ENCODE measurements at regions not wholly inside any gene's neighbourhood (a gene's known extent, or its start where the extent isn't known, plus 50 kb on each side); places are given as distances from the start of the nearest gene placed in this dataset.

DNA sequence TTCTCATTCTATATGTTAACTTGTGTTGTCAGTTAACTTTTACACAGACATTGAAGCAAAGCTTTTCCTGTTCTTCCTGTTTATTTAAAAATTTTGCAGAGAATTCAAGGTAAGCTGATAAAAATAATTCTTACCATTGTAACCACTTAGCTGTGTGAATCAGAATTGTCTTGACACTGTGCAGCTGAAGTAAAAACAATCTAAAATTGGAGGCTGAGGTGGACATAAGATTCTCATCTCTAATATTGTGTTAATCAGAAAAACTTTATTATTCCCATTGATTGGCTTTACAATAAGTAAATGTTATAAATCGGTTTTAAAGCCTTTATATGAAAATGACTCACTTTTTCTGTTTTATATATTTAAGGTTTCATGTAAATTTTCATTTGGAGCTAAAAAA lies 240.3 kb upstream of the PLEKHG7 start:
- Mint-ChIP-seq H3K27me3 (ENCODE audit: unreplicated experiment) (no peaks in the 10 kb centered on the region), H3K9me3 (ENCODE audit: unreplicated experiment) (peaks cover 2% of the 10 kb centered on the region), H3K27ac (ENCODE audit: unreplicated experiment) (no peak overlapping the region), H3K4me3 (ENCODE audit: unreplicated experiment) (no peak overlapping the region), H3K36me3 (ENCODE audit: unreplicated experiment) (no peaks in the 10 kb centered on the region), H3K4me1 (ENCODE audit: low read depth, unreplicated experiment) (peaks cover 12% of the 10 kb centered on the region)
- DNase-seq, result no peak
- TF ChIP-seq, protein P1, sequence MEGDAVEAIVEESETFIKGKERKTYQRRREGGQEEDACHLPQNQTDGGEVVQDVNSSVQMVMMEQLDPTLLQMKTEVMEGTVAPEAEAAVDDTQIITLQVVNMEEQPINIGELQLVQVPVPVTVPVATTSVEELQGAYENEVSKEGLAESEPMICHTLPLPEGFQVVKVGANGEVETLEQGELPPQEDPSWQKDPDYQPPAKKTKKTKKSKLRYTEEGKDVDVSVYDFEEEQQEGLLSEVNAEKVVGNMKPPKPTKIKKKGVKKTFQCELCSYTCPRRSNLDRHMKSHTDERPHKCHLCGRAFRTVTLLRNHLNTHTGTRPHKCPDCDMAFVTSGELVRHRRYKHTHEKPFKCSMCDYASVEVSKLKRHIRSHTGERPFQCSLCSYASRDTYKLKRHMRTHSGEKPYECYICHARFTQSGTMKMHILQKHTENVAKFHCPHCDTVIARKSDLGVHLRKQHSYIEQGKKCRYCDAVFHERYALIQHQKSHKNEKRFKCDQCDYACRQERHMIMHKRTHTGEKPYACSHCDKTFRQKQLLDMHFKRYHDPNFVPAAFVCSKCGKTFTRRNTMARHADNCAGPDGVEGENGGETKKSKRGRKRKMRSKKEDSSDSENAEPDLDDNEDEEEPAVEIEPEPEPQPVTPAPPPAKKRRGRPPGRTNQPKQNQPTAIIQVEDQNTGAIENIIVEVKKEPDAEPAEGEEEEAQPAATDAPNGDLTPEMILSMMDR (IDR thresholded peaks at IDR 0.05; ENCODE audit: partially characterized antibody, unreplicated experiment), result no peak

DNA sequence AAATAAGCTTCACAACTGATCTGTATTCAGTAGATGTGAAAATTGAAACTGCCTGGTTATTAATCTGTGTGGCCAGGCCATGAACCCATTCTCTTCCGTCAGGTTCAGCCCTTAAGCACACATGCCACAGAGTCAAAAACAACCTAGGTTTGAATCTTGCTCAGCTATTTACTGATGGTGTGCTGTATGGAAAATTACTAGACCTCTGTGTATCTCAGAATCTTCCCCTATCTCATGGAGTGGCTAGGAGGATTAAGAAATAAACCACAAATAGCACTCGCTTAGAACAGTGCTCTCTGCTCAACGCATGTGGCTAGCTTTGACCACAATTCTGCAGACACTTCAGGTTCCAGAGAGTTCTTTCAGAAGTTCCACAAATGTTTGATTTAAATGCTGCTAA lies 240.7 kb upstream of the PLEKHG7 start:
- H3K27me3 Mint-ChIP-seq (ENCODE audit: unreplicated experiment), result no peaks in the 10 kb centered on the region

DNA sequence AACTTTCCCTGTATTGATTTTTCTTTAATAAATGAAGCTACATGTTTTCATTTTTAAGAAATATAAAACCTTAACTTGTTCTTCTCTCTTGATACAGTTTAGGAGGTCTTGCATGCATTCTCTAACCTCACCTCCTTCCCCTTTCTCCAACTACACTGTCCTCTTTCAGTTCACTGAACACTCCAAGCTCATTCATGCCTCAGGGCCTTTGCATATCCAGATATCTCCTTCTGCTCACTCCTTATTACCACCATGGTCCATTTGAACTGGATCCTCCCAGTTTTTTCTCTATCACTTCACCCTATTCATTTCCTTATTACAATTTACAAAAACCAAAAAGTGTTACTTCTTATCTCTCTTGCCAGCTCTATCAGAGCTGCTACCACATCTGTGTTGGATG lies 242.9 kb upstream of the PLEKHG7 start:
- no peaks in the 10 kb centered on the region for H3K4me1 Mint-ChIP-seq (ENCODE audit: low read depth, unreplicated experiment)
- DNase-seq, result no peak
- no peak overlapping the region for H3K4me3 Mint-ChIP-seq (ENCODE audit: unreplicated experiment)
- no peak overlapping the region for H3K27ac Mint-ChIP-seq (ENCODE audit: unreplicated experiment)
- TF ChIP-seq, protein P1 (IDR thresholded peaks at IDR 0.05; ENCODE audit: partially characterized antibody, unreplicated experiment), result no peak
- H3K36me3 Mint-ChIP-seq (ENCODE audit: unreplicated experiment), result no peaks in the 10 kb centered on the region
- H3K9me3 Mint-ChIP-seq (ENCODE audit: unreplicated experiment), result peaks cover 2% of the 10 kb centered on the region
- H3K27me3 Mint-ChIP-seq (ENCODE audit: unreplicated experiment), result no peaks in the 10 kb centered on the region

More for the DNA sequence above, 240.7 kb upstream of the PLEKHG7 start:
- no peaks in the 10 kb centered on the region for H3K36me3 Mint-ChIP-seq (ENCODE audit: unreplicated experiment)
- no peak for DNase-seq
- peaks cover 2% of the 10 kb centered on the region for H3K9me3 Mint-ChIP-seq (ENCODE audit: unreplicated experiment)
- no peak overlapping the region for H3K4me3 Mint-ChIP-seq (ENCODE audit: unreplicated experiment)
- peaks cover 9% of the 10 kb centered on the region for H3K4me1 Mint-ChIP-seq (ENCODE audit: low read depth, unreplicated experiment)
- H3K27ac Mint-ChIP-seq (ENCODE audit: unreplicated experiment), result no peak overlapping the region
- TF ChIP-seq, protein P1 (IDR thresholded peaks at IDR 0.05; ENCODE audit: partially characterized antibody, unreplicated experiment), result no peak

DNA sequence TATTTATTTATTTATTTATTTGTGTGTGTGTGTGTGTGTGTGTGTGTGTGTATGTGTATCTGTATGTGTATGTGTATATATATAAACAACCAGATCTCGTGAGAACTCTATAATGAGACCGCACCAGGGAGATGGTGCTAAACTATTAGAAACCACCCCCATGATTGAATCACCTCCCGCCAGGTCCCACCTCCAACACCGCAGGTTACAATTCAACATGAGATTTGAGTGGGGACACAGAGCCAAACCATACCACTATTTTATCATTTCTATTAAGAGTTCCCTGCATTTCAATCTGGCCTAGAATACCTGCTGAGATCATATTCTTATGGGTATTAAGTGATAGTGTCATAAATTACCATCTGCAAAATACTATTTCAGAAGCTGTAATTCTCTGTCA lies 243.8 kb upstream of the PLEKHG7 start:
- no peaks in the 10 kb centered on the region for H3K4me1 Mint-ChIP-seq (ENCODE audit: low read depth, unreplicated experiment)
- no peak overlapping the region for H3K27ac Mint-ChIP-seq (ENCODE audit: unreplicated experiment)
- TF ChIP-seq, protein P1 (IDR thresholded peaks at IDR 0.05; ENCODE audit: partially characterized antibody, unreplicated experiment), result no peak
- peaks cover 2% of the 10 kb centered on the region for H3K9me3 Mint-ChIP-seq (ENCODE audit: unreplicated experiment)
- DNase-seq, result no peak
- no peak overlapping the region for H3K4me3 Mint-ChIP-seq (ENCODE audit: unreplicated experiment)
- H3K27me3 Mint-ChIP-seq (ENCODE audit: unreplicated experiment), result no peaks in the 10 kb centered on the region
- no peaks in the 10 kb centered on the region for H3K36me3 Mint-ChIP-seq (ENCODE audit: unreplicated experiment)

DNA sequence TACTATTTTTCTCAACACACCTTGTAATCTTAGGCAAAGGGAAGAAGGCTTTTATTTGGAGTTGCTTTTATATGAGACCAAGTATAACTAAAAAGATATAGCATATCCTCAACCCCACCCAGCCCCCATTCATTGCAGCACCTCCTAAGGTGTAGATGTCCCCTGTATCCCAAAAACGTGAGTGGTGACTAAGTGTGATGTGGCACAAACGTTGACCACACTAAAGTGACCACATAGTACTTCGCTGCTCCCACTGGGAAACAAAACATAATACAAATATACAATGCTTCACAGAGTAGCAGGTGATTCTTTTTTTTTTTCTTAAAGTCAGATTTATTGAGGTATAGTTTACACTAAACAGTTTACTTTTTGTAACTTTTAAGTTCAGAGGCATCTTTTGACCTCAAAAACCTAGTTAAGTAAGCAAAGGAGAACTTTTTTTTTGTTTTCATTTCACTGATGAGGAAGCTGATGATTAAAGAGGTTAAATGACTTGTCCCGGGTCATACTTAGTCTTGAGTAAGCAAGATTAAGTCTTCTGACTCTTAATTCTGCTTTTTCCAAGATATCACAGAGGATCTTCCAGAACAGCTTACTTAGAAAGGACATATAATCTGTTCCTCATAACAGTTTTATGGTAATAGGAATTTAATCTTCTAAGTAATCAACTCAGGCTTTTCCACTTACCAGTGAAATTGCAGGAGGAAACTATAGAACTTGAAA lies 245.2 kb upstream of the PLEKHG7 start:
- Mint-ChIP-seq H3K36me3 (ENCODE audit: unreplicated experiment) (no peaks in the 10 kb centered on the region), H3K9me3 (ENCODE audit: unreplicated experiment) (peaks cover 2% of the 10 kb centered on the region), H3K4me1 (ENCODE audit: low read depth, unreplicated experiment) (no peaks in the 10 kb centered on the region), H3K4me3 (ENCODE audit: unreplicated experiment) (no peak overlapping the region), H3K27ac (ENCODE audit: unreplicated experiment) (no peak overlapping the region), H3K27me3 (ENCODE audit: unreplicated experiment) (no peaks in the 10 kb centered on the region)
- no peak for DNase-seq
- TF ChIP-seq, protein P1 (IDR thresholded peaks at IDR 0.05; ENCODE audit: partially characterized antibody, unreplicated experiment), result no peak
